Sigmoid colon (tissue), 4 donors: ENCODE measurements at regions not wholly inside any gene's neighbourhood (a gene's known extent, or its start where the extent isn't known, plus 50 kb on each side); places are given as distances from the start of the nearest gene placed in this dataset.

Experiments
- EP300 ChIP-seq, 4 donors: sonication (generic); formaldehyde crosslinking; IDR thresholded peaks; one replicate each; pipeline ENCODE4 v1.6.1; 2017; ENCODE audit warnings: antibody characterized with exemption in 4 of 4
- POLR2A ChIP-seq, 2 donors: fragments of 450-650 bp; IDR thresholded peaks; one replicate each; pipeline ENCODE4 v1.6.1; 2016; ENCODE audit warnings: antibody characterized with exemption in 2 of 2, mild to moderate bottlenecking in 2 of 2, moderate library complexity in 2 of 2
- TF ChIP-seq, protein P1 (sequence below), 4 experiments: fragments of 450-650 bp in 3 of 4; fragments of 200-600 bp in 1 of 4; IDR thresholded peaks; one replicate each; pipeline ENCODE4 v1.5.1; 2016 to 2019; ENCODE audit warnings: antibody characterized with exemption in 4 of 4, mild to moderate bottlenecking in 3 of 4, moderate library complexity in 2 of 4

DNA sequence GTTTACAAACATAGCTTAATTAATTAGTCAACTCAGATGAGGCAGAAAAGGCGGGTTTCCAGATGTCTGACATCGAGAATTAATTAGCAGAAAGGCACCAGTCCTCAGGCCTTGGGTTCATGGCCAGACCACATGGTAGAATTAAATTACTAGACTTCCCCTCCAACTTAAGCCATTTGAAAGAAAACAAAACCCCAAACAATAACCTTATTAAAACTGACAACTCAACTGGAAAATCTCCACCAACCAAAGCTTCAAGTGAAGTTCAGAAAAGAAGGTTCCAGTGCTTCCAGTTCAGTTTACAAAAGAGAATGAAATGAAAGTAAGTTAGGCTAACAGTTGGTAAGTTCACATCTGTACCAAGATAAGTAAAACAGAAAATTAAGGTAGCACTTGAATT lies 349.5 kb downstream of the GRIN2B start:
- TF ChIP-seq POLR2A (IDR thresholded peaks at IDR 0.05), result no peak
- no peak for TF ChIP-seq EP300 (IDR thresholded peaks at IDR 0.05)
- TF ChIP-seq, protein P1, sequence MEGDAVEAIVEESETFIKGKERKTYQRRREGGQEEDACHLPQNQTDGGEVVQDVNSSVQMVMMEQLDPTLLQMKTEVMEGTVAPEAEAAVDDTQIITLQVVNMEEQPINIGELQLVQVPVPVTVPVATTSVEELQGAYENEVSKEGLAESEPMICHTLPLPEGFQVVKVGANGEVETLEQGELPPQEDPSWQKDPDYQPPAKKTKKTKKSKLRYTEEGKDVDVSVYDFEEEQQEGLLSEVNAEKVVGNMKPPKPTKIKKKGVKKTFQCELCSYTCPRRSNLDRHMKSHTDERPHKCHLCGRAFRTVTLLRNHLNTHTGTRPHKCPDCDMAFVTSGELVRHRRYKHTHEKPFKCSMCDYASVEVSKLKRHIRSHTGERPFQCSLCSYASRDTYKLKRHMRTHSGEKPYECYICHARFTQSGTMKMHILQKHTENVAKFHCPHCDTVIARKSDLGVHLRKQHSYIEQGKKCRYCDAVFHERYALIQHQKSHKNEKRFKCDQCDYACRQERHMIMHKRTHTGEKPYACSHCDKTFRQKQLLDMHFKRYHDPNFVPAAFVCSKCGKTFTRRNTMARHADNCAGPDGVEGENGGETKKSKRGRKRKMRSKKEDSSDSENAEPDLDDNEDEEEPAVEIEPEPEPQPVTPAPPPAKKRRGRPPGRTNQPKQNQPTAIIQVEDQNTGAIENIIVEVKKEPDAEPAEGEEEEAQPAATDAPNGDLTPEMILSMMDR (IDR thresholded peaks at IDR 0.05), result no peak
